GM10266 (cell line): ENCODE measurements at regions not wholly inside any gene's neighbourhood (a gene's known extent, or its start where the extent isn't known, plus 50 kb on each side); places are given as distances from the start of the nearest gene placed in this dataset.

Experiments used
- DNase-seq: peaks from one replicate; pipeline ENCODE4 v3.0.0; 2012; ENCODE audit errors: extremely low spot score
- TF ChIP-seq, protein P1 (sequence below): IDR thresholded peaks from 2 replicates; pipeline ENCODE4 v1.5.1; 2012; ENCODE audit warnings: mild to moderate bottlenecking, low read depth; ENCODE audit not compliant: control insufficient read depth, insufficient read depth; ENCODE audit errors: missing control alignments

DNA sequence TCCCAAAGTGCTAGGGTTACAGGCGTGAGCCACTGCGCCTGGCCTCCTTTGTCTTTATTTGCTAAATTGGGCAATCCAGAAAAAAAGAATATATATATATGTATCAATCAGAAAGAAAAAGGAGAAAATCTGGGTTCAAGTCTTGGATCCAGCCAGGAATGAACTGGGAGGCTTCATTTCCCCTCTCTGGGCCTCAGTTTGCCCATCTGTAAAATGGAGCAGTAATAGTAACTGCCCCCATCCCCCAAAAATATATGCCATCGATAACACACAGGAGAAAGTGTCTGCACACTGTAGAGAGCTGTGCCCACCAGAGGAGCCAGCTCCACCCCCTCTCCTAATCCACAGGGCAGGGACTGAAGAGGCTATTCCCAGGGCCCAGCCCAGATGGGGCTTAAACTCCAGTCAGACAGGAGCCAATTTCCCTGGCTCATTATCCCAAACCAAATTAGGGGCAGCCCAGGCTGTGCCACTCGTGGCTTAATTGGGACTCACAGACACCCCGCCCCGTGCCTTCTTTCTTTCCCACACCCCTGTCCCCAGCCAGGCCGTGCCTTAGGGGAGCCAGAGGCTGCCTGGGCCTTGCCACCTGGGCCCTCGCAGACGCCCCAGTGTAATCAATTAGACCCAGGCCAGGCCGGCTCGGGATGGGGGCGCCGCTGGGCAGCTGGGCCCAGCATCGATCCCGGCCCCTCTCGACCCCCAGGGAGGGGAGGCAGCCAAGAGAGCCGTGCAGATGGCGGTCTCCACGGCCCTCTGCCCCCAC, 171.5 kb downstream of the MN1 start:
- TF ChIP-seq, protein P1, sequence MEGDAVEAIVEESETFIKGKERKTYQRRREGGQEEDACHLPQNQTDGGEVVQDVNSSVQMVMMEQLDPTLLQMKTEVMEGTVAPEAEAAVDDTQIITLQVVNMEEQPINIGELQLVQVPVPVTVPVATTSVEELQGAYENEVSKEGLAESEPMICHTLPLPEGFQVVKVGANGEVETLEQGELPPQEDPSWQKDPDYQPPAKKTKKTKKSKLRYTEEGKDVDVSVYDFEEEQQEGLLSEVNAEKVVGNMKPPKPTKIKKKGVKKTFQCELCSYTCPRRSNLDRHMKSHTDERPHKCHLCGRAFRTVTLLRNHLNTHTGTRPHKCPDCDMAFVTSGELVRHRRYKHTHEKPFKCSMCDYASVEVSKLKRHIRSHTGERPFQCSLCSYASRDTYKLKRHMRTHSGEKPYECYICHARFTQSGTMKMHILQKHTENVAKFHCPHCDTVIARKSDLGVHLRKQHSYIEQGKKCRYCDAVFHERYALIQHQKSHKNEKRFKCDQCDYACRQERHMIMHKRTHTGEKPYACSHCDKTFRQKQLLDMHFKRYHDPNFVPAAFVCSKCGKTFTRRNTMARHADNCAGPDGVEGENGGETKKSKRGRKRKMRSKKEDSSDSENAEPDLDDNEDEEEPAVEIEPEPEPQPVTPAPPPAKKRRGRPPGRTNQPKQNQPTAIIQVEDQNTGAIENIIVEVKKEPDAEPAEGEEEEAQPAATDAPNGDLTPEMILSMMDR, result no peak
- no peak for DNase-seq

DNA sequence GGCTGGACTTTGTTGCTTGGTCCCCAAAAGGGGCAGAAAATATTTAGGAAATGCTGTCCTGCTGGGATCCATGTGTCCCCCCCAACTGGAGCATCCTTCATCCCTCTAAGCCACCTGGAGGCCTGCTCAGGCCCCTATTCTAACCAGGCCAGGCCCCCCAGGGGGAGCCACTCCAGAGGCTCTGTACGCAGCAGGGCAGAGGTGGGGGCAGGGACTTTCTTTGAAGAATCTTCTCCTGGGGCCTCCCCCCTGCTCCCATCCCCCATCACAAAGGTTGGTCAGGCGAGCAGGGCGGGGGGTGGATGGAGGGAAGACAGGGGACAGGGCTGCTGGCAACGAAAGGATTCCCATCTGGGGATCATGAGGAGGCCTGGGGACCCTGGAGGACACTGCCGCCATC, 170.8 kb downstream of the MN1 start:
- DNase-seq, result no peak
- TF ChIP-seq, protein P1, result no peak

DNA sequence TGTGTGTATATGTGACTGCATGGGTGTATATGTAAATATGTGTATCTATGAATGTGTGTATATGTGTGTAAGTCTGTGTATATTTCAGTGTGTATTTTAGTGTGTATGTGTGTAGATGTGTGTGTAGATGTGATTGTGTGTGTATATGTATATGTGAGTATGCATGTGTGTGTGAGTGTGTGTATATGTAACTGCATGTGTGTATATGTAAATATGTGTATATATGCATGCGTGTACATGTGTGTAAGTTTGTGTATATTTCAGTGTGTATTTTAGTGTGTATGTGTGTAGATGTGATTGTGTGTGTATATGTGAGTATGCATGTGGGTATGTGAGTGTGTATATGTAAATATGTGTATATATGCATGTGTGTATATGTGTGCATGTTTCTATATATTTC, 169.9 kb downstream of the MN1 start:
- TF ChIP-seq, protein P1, result no peak
- no peak for DNase-seq

DNA sequence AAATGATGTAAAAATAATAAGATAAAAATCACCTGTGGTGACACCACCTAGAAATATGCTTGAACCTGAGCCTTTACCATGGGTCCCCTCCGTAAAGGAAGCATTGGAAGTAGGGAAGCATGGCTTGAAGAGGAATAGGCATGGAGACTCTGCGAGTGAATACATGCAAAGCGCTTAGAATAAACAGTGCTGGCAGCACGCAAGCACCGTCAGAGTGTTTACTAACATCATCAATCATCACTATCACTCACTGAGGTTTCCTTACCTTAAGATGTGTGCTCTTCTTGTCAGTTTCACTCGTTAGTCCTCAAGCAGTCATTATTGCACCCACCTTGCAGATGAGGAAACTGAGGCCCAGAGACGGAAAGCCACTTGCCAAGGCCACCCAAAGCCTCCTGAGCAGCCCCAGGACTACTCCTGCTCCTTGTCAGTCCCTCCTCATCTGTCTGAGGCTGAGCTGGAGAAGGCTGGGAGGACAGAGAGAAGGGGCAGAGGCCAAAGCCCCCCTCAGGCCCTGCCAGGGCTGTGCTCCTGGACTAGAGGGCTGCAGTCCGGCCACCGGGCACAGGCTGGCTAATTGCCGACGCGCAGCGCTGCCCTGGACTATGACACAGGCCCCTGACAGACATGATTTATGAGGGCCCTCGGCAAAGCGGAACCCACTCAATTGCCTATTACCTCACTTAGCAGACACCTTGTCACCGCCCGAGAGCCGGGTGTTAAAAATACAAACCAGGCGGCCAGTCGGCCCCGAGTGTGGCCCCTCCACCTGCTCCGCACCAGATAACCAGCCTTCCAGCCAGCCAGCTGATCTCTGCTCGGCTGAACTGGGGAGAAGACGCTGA, 168.9 kb downstream of the MN1 start:
- TF ChIP-seq, protein P1, result no peak
- no peak for DNase-seq

DNA sequence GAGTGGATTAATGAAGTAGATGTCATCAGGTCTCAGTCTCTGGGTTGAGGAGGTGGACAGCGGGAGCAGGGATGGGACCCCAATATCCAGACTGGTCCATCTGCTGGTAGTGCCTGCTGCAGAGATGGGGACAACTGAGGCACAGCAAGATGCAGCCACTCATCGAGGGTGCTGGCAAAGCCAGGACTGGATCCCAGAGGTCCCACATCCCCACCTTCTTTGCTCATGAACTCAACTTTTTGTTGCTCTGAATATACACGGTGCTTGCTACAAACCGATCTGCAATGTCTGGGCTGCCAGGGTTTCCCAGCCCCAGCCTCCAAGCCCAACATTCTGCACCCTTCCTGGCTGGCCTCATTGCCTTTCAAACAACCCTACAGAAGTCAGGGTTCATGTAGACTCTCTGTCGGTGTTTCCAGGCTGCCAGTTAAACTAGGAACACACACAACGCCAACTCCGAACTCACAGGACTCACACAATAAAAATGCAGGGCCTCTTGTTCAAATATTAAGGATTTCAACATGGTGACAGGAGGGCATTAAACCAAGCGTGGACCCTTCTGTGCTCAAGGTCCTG, 168.2 kb downstream of the MN1 start:
- DNase-seq, result no peak
- TF ChIP-seq, protein P1, result no peak

DNA sequence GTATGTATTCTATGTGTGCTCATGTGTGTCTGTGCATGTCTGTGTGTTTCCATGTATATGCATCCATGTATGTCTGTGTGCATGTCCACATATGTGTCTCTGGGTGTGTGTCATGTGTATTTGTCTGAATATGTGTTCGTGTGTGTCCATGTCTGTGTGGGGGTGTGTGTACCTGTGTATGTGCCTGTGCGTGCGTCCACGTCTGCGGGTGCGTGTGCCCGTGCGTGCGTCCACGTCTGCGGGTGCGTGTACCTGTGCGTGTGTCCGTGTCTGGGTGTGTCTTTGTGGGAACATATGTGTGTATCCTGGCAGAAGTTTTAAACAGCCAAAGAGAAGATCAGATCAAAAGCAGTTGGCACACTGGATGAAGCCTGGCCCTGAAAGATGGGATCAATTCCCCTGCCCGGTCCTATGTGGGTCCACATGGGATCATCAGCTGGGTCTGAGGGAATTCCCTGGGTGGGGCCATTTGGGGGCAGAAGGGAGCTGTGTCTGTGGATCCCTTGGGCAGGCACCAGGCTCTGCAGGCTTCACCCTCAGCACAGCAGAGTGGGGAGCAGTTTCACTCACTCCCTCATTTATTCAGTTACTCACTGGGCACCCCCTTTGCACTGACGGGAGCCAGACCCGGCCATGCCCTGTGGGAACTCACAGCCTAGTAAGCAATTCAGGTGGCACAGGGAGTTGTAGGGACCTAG, 167.4 kb downstream of the MN1 start:
- DNase-seq, result no peak
- TF ChIP-seq, protein P1, result no peak
